Esophagus muscularis mucosa (tissue), 4 donors: ENCODE measurements at regions not wholly inside any gene's neighbourhood (a gene's known extent, or its start where the extent isn't known, plus 50 kb on each side); places are given as distances from the start of the nearest gene placed in this dataset.
A peak's percentile ranks its signal among the peaks of the same experiment; 100 is the strongest.

Experiments used
- DNase-seq: peaks from one replicate; pipeline ENCODE4 v3.0.0-alpha.2; 2017; ENCODE audit errors: extremely low spot score
- H3K27ac ChIP-seq, 4 donors: fragments of 200-600 bp; sonication (generic); replicated peaks in 1 of 4; 1 replicate in 3 of 4; 2 replicates in 1 of 4; pipeline ENCODE4 v1.5.1; 2016 to 2019; ENCODE audit warnings: mild to moderate bottlenecking in 1 of 4
- H3K27me3 ChIP-seq, 4 donors: fragments of 200-600 bp; sonication (generic); one replicate each; pipeline versions ENCODE4 v1.5.1 to v1.6.0; 2016 to 2019
- H3K36me3 ChIP-seq, 4 donors: fragments of 200-600 bp; sonication (generic); one replicate each; pipeline ENCODE4 v1.5.1; 2016 to 2019
- H3K4me1 ChIP-seq, 4 donors: fragments of 200-600 bp; sonication (generic); one replicate each; pipeline ENCODE4 v1.5.1; 2016 to 2019
- H3K4me3 ChIP-seq, 4 donors: fragments of 200-600 bp; sonication (generic); 1 replicate in 2 of 4; 2 replicates in 2 of 4; pipeline ENCODE4 v1.5.1; 2016 to 2019; ENCODE audit warnings: mild to moderate bottlenecking in 4 of 4, moderate library complexity in 1 of 4
- H3K9me3 ChIP-seq, 4 donors: fragments of 200-600 bp; sonication (generic); 1 replicate in 3 of 4; 2 replicates in 1 of 4; pipeline ENCODE4 v1.5.1; 2016 to 2019
- EP300 ChIP-seq: sonication (generic); formaldehyde crosslinking; IDR thresholded peaks from one replicate; pipeline ENCODE4 v1.6.1; 2017; ENCODE audit warnings: antibody characterized with exemption
- POLR2A ChIP-seq: fragments of 450-650 bp; IDR thresholded peaks from one replicate; pipeline ENCODE4 v1.6.1; 2017; ENCODE audit warnings: antibody characterized with exemption, moderate library complexity, mild to moderate bottlenecking, low read depth
- POLR2AphosphoS5 ChIP-seq, 2 donors: sonication (generic); formaldehyde crosslinking; IDR thresholded peaks; one replicate each; pipeline ENCODE4 v1.6.1; 2017; ENCODE audit warnings: antibody characterized with exemption in 2 of 2
- WGBS: methylation state at CpG from one replicate; pipeline ENCODE4 v1.1.5; 2018; 5-methylcytosine and 5-hydroxymethylcytosine counted together
- intact Hi-C: fragments of 100-400 bp; cut with DNase I; formaldehyde crosslinking; loops from one replicate; pipeline ENCODE4 v1.15.1; 2023
- TF ChIP-seq, protein P1 (sequence below), 3 experiments: fragments of 200-600 bp in 2 of 3; fragments of 450-650 bp in 1 of 3; sonication (generic) in 2 of 3; IDR thresholded peaks; one replicate each; pipeline ENCODE4 v1.5.1; 2017 to 2019; ENCODE audit warnings: antibody characterized with exemption in 3 of 3, mild to moderate bottlenecking in 2 of 3, moderate library complexity in 1 of 3

DNA sequence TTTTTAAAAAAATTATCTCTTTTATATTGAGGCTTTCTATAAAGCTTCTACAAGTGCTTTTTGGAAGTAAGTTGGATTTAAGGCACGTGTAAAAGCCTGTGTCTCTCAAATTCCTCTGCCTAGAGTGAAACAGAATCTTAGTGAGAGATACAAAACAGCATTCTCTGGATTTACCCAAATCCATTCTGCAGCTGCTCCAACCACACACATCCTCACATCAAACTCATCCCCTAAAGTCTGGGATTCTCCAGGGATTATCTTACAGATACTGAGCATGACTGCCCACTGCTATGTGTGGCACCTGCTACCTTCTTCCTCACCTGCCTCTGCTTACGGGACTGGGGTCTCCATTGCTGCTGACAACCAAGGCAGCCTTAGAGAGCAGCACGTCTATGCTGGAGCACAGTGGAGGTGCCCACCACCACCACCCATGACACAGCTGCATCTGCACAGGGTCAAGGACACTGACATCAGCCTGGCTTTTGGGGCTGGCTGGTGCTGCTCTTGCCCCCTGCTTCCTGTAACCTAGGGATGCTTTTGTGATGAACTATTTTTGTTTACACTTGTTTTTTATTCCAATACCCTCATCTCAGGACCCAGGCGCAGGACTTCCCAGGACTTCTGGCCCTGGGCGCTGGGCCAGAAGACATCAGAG lies 139.2 kb upstream of the NAMPT start:
- DNase-seq = no peak
- no peak overlapping the region for H3K4me3 ChIP-seq
- no peaks in the 10 kb centered on the region for H3K9me3 ChIP-seq
- WGBS = 77% methylated on average over 5 of the region's 5 CpGs
- H3K36me3 ChIP-seq = no peaks in the 10 kb centered on the region
- peak overlapping the region; percentile 63 to 82 (median 74) for H3K27ac ChIP-seq
- peaks cover 29 to 72% (median 52%) of the 10 kb centered on the region in 4 donors for H3K4me1 ChIP-seq
- no peak for TF ChIP-seq POLR2AphosphoS5 (IDR thresholded peaks at IDR 0.05)
- TF ChIP-seq, protein P1, sequence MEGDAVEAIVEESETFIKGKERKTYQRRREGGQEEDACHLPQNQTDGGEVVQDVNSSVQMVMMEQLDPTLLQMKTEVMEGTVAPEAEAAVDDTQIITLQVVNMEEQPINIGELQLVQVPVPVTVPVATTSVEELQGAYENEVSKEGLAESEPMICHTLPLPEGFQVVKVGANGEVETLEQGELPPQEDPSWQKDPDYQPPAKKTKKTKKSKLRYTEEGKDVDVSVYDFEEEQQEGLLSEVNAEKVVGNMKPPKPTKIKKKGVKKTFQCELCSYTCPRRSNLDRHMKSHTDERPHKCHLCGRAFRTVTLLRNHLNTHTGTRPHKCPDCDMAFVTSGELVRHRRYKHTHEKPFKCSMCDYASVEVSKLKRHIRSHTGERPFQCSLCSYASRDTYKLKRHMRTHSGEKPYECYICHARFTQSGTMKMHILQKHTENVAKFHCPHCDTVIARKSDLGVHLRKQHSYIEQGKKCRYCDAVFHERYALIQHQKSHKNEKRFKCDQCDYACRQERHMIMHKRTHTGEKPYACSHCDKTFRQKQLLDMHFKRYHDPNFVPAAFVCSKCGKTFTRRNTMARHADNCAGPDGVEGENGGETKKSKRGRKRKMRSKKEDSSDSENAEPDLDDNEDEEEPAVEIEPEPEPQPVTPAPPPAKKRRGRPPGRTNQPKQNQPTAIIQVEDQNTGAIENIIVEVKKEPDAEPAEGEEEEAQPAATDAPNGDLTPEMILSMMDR (IDR thresholded peaks at IDR 0.05) = no peak
- no peak for TF ChIP-seq POLR2A
- TF ChIP-seq EP300 = no peak
- no peaks in the 10 kb centered on the region for H3K27me3 ChIP-seq
- intact Hi-C loops = no loop called here

DNA sequence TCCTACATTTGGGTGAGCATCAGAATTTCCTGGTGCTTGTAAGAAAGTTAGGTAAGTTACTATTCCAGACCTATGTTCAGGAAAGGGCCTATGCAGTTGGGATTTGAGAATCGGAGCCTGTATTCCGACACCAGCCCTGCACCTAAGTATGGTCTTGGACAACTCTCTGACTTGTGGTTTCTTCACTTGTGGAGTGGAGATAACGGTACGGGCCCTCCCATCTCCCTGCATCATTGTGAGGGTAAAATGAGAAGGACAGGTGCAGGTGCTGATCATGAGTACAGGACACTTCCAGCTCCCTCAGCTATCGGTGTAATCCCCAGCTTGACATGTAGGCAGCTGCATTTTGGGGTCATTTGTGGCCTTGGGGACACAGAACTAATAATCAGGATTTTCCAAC lies 138.3 kb upstream of the NAMPT start:
- no peaks in the 10 kb centered on the region for H3K36me3 ChIP-seq
- H3K9me3 ChIP-seq = no peaks in the 10 kb centered on the region
- WGBS = 79% methylated on average over 5 of the region's 5 CpGs
- H3K27me3 ChIP-seq = no peaks in the 10 kb centered on the region
- H3K4me3 ChIP-seq = no peak overlapping the region
- H3K27ac ChIP-seq = no peak overlapping the region
- intact Hi-C loops = no loop called here
- peaks cover 34 to 80% (median 57%) of the 10 kb centered on the region in 4 donors for H3K4me1 ChIP-seq
- DNase-seq = no peak
- TF ChIP-seq POLR2AphosphoS5 (IDR thresholded peaks at IDR 0.05) (no peak), POLR2A (no peak), EP300 (no peak)
- TF ChIP-seq, protein P1 (IDR thresholded peaks at IDR 0.05) = no peak

DNA sequence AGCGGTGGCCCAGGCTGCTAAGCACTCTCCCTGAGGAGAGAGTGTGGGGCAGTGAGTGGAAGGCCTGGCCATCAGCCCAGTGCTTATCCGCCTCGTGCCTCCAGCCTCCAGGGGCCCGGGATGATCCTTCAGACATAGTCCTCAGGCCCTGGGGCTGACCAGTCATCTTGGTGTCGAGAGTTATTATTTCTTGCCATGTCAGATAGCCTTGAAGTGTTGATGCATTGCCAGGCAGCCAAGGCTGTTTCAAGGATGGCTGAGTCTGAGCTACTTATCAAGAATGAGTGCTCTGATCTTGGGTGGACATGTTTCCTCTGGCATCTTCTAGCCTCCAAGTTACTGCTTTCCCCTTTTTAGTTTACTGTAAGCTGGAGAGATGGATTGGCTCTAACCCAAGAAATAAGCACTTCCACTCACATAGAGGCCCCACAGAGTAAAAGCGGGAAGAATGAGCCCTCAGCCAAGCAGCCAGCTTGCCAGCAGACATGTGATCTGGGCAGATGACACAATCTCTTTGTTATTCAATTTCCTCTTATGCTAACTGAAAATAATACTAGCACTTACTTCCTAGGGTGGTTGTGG lies 136.5 kb upstream of the NAMPT start:
- Histone ChIP-seq H3K4me3 (no peak overlapping the region), H3K27me3 (no peaks in the 10 kb centered on the region), H3K27ac (peak overlapping the region; percentile 65 to 83 (median 68)), H3K9me3 (peaks cover 0 to 5% (median 0%) of the 10 kb centered on the region in 4 donors), H3K4me1 (peaks cover 34 to 84% (median 60%) of the 10 kb centered on the region in 4 donors), H3K36me3 (no peaks in the 10 kb centered on the region)
- DNase-seq = no peak
- WGBS = 21% methylated on average over 5 of the region's 6 CpGs
- TF ChIP-seq POLR2AphosphoS5 (IDR thresholded peaks at IDR 0.05) (peak; percentile 71 to 77), EP300 (peak; percentile 71)
- TF ChIP-seq, protein P1 (IDR thresholded peaks at IDR 0.05) = no peak
- intact Hi-C loops = no loop called here

DNA sequence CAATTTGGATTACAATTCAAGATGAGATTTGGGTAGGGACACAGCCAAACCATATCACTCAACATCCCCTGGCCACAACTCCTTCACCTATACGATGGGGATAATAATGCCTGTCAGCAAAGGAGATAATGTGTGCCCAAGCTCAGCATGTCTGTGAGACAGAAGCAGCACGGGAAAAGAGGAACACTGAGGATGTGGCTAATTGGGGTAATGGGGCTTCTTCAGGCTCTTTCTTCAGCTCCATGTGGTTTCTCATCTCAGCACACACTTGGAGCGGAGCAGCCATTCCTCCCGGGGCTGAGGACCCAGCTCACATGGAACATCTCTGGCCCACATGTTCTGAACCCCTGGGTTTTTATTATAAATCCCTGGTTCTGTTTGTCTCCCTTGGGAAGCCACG lies 136.0 kb upstream of the NAMPT start:
- peaks cover 34 to 78% (median 57%) of the 10 kb centered on the region in 4 donors for H3K4me1 ChIP-seq
- H3K27me3 ChIP-seq = no peaks in the 10 kb centered on the region
- H3K36me3 ChIP-seq = no peaks in the 10 kb centered on the region
- TF ChIP-seq EP300 = no peak
- TF ChIP-seq POLR2A = no peak
- TF ChIP-seq, protein P1 (IDR thresholded peaks at IDR 0.05) = no peak
- no peak for TF ChIP-seq POLR2AphosphoS5 (IDR thresholded peaks at IDR 0.05)
- 61% methylated on average over 4 of the region's 5 CpGs for WGBS
- H3K9me3 ChIP-seq = peaks cover 0 to 10% (median 0%) of the 10 kb centered on the region in 4 donors
- intact Hi-C loops = no loop called here
- no peak for DNase-seq
- H3K27ac ChIP-seq = peak overlapping the region; percentile 65 to 83 (median 68)
- no peak overlapping the region for H3K4me3 ChIP-seq
